ENCODE measurements at regions not wholly inside any gene's neighbourhood (a gene's known extent, or its start where the extent isn't known, plus 50 kb on each side); places are given as distances from the start of the nearest gene placed in this dataset.

- Histone ChIP-seq H3K4me1 (ENCODE audit: control insufficient read depth in 5 of 5, insufficient read depth in 5 of 5, low read length in 5 of 5) (no peaks in the 10 kb centered on the region), H3K27me3 (ENCODE audit: control insufficient read depth in 3 of 3, insufficient read depth in 3 of 3, low read length in 2 of 3) (peaks cover 0 to 19% (median 4%) of the 10 kb centered on the region in 3 donors), H3K9ac (ENCODE audit: insufficient read depth in 1 of 2, low read length in 2 of 2) (no peak overlapping the region), H3K9me3 (ENCODE audit: control insufficient read depth in 4 of 4, insufficient read depth in 3 of 4, low read length in 3 of 4) (no peaks in the 10 kb centered on the region), H3K4me3 (no peak overlapping the region), H3K36me3 (ENCODE audit: control insufficient read depth in 4 of 4, insufficient read depth in 4 of 4, low read length in 4 of 4) (no peaks in the 10 kb centered on the region), H3K27ac (ENCODE audit: low read depth in 1 of 2, low read length in 1 of 2) (no peak overlapping the region)
- no peak for DNase-seq
- WGBS, 2 donors, result 86 to 89% methylated on average over 5 of the region's 5 CpGs
- no peak for ATAC-seq (ENCODE audit: insufficient read depth, low FRiP score)
- no peak for TF ChIP-seq CTCF (IDR thresholded peaks at IDR 0.05; ENCODE audit: control extremely low read depth, extremely low read depth)
These were observed 436.2 kb upstream of the FLRT2 start for GRCh38 chr14:85093631-85094330.

- Histone ChIP-seq H3K27me3 (ENCODE audit: control insufficient read depth in 3 of 3, insufficient read depth in 3 of 3, low read length in 2 of 3) (peaks cover 0 to 10% (median 0%) of the 10 kb centered on the region in 3 donors), H3K9ac (ENCODE audit: insufficient read depth in 1 of 2, low read length in 2 of 2) (no peak overlapping the region), H3K27ac (ENCODE audit: low read depth in 1 of 2, low read length in 1 of 2) (no peak overlapping the region), H3K36me3 (ENCODE audit: control insufficient read depth in 4 of 4, insufficient read depth in 4 of 4, low read length in 4 of 4) (no peaks in the 10 kb centered on the region), H3K4me1 (ENCODE audit: control insufficient read depth in 5 of 5, insufficient read depth in 5 of 5, low read length in 5 of 5) (no peaks in the 10 kb centered on the region), H3K9me3 (ENCODE audit: control insufficient read depth in 4 of 4, insufficient read depth in 3 of 4, low read length in 3 of 4) (no peaks in the 10 kb centered on the region), H3K4me3 (no peak overlapping the region)
- no peak for TF ChIP-seq CTCF (IDR thresholded peaks at IDR 0.05; ENCODE audit: control extremely low read depth, extremely low read depth)
- no peak for ATAC-seq (ENCODE audit: insufficient read depth, low FRiP score)
- DNase-seq, result no peak
- WGBS, 2 donors, result 65 to 68% methylated on average over 1 of the region's 1 CpG
These were observed 427.4 kb upstream of the FLRT2 start for GRCh38 chr14:85102591-85102990.

GRCh38 chr14:85106506-85106905, 423.4 kb upstream of the FLRT2 start:
- Histone ChIP-seq H3K27me3 (ENCODE audit: control insufficient read depth in 3 of 3, insufficient read depth in 3 of 3, low read length in 2 of 3) (peaks cover 0 to 41% (median 14%) of the 10 kb centered on the region in 3 donors), H3K4me1 (ENCODE audit: control insufficient read depth in 5 of 5, insufficient read depth in 5 of 5, low read length in 5 of 5) (no peaks in the 10 kb centered on the region), H3K27ac (ENCODE audit: low read depth in 1 of 2, low read length in 1 of 2) (no peak overlapping the region), H3K36me3 (ENCODE audit: control insufficient read depth in 4 of 4, insufficient read depth in 4 of 4, low read length in 4 of 4) (no peaks in the 10 kb centered on the region), H3K4me3 (no peak overlapping the region), H3K9me3 (ENCODE audit: control insufficient read depth in 4 of 4, insufficient read depth in 3 of 4, low read length in 3 of 4) (peaks cover 0 to 2% (median 0%) of the 10 kb centered on the region in 4 donors), H3K9ac (ENCODE audit: insufficient read depth in 1 of 2, low read length in 2 of 2) (no peak overlapping the region)
- 77 to 91% methylated on average over 2 of the region's 2 CpGs for WGBS, 2 donors
- DNase-seq (no peak), ATAC-seq (ENCODE audit: insufficient read depth, low FRiP score) (no peak)
- no peak for TF ChIP-seq CTCF (IDR thresholded peaks at IDR 0.05; ENCODE audit: control extremely low read depth, extremely low read depth)

GRCh38 chr14:85112762-85113161, 417.2 kb upstream of the FLRT2 start:
- Histone ChIP-seq H3K27ac (ENCODE audit: low read depth in 1 of 2, low read length in 1 of 2) (no peak overlapping the region), H3K36me3 (ENCODE audit: control insufficient read depth in 4 of 4, insufficient read depth in 4 of 4, low read length in 4 of 4) (no peaks in the 10 kb centered on the region), H3K4me1 (ENCODE audit: control insufficient read depth in 5 of 5, insufficient read depth in 5 of 5, low read length in 5 of 5) (peaks cover 0 to 7% (median 0%) of the 10 kb centered on the region in 5 donors), H3K4me3 (no peak overlapping the region), H3K9ac (ENCODE audit: insufficient read depth in 1 of 2, low read length in 2 of 2) (no peak overlapping the region), H3K9me3 (ENCODE audit: control insufficient read depth in 4 of 4, insufficient read depth in 3 of 4, low read length in 3 of 4) (peaks cover 0 to 7% (median 6%) of the 10 kb centered on the region in 4 donors), H3K27me3 (ENCODE audit: control insufficient read depth in 3 of 3, insufficient read depth in 3 of 3, low read length in 2 of 3) (peaks cover 0 to 59% (median 44%) of the 10 kb centered on the region in 3 donors)
- DNase-seq (no peak), ATAC-seq (ENCODE audit: insufficient read depth, low FRiP score) (no peak)
- no peak for TF ChIP-seq CTCF (IDR thresholded peaks at IDR 0.05; ENCODE audit: control extremely low read depth, extremely low read depth)
- WGBS, 2 donors, result 91 to 93% methylated on average over 2 of the region's 2 CpGs
